Bronchial epithelial cell (primary cell): ENCODE measurements at regions not wholly inside any gene's neighbourhood (a gene's known extent, or its start where the extent isn't known, plus 50 kb on each side); places are given as distances from the start of the nearest gene placed in this dataset.
A peak's percentile ranks its signal among the peaks of the same experiment; 100 is the strongest.

Source experiments
- DNase-seq: peaks from one replicate; pipeline ENCODE4 v3.0.0-alpha.2; 2010; ENCODE audit warnings: low read depth
- FAIRE-seq: peaks from 2 replicates; lab custom pipeline; 2011; peaks lifted over from hg19 to GRCh38; lab: Jason Lieb, UNC
- H3K27me3 ChIP-seq: 2 replicates; pipeline ENCODE4 v1.5.1; 2011; ENCODE audit warnings: low read length; ENCODE audit not compliant: control insufficient read depth, insufficient read depth
- H3K36me3 ChIP-seq: 2 replicates; pipeline ENCODE4 v1.5.1; 2011; ENCODE audit warnings: low read length; ENCODE audit not compliant: control insufficient read depth, insufficient read depth
- H3K4me3 ChIP-seq: 2 replicates; pipeline ENCODE4 v1.5.1; 2011; ENCODE audit warnings: mild to moderate bottlenecking, low read depth, low read length, control low read depth
- TF ChIP-seq, protein P1 (sequence below): IDR thresholded peaks from 2 replicates; pipeline ENCODE4 v1.5.1; 2011; ENCODE audit warnings: mild to moderate bottlenecking, moderate library complexity, low read length, control low read depth, inconsistent platforms; ENCODE audit not compliant: insufficient read depth, severe bottlenecking

DNA sequence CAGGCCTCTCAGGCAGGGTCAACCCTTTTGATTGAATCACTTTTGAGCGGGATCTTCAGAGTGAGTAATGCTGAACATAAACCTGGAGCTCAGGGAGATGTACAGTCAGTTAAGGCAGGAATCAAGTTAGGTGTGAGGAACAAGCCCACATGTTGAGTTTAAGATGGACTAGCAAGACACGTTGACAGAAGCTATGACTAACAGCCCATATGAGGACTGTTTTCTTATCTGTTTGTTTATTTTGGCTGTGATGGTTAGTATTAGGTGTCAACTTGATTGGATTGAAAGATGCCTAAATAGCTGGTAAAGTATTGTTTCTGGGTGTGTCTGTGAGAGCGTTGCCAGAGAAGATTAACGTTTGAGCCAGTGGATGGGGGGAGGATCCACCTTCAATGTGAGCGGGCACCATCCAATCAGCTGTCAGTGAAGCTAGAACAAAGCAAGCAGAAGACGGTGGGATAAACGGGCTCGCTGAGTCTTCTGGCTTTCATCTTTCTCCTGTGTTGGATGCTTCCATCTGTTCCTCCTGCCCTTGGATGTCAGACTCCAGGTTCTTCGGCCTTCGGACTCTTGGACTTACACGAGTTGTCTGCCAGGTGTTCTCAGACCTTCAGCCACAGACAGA, 232.3 kb upstream of the STAC start:
- no peak overlapping the region for H3K4me3 ChIP-seq
- DNase-seq (peak; percentile 90), FAIRE-seq (peak; percentile 88)
- no peaks in the 10 kb centered on the region for H3K27me3 ChIP-seq
- TF ChIP-seq, protein P1, sequence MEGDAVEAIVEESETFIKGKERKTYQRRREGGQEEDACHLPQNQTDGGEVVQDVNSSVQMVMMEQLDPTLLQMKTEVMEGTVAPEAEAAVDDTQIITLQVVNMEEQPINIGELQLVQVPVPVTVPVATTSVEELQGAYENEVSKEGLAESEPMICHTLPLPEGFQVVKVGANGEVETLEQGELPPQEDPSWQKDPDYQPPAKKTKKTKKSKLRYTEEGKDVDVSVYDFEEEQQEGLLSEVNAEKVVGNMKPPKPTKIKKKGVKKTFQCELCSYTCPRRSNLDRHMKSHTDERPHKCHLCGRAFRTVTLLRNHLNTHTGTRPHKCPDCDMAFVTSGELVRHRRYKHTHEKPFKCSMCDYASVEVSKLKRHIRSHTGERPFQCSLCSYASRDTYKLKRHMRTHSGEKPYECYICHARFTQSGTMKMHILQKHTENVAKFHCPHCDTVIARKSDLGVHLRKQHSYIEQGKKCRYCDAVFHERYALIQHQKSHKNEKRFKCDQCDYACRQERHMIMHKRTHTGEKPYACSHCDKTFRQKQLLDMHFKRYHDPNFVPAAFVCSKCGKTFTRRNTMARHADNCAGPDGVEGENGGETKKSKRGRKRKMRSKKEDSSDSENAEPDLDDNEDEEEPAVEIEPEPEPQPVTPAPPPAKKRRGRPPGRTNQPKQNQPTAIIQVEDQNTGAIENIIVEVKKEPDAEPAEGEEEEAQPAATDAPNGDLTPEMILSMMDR: no peak
- H3K36me3 ChIP-seq: no peaks in the 10 kb centered on the region

DNA sequence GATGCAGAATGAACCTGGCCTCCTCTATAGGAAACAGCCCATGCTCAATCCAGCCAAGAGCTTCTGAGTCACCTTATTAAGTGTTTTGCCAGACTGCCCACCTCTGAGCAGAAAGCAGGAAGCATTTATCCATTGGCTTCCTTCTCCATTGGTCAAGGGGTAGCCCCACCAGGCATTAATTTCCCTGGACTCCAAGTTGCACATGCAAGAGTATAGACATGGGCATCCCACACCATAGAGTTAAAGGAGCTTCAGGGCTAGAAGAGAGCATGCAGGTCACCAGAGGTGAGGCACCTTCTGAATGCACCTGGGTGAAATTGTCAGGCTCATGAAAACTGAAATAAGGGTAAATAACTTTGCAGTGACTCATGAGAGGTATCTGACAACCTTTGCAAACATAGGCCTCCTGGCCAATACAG, 230.8 kb upstream of the STAC start:
- H3K36me3 ChIP-seq: no peaks in the 10 kb centered on the region
- FAIRE-seq (no peak), DNase-seq (peak; percentile 66)
- H3K27me3 ChIP-seq: no peaks in the 10 kb centered on the region
- no peak overlapping the region for H3K4me3 ChIP-seq
- TF ChIP-seq, protein P1: no peak

DNA sequence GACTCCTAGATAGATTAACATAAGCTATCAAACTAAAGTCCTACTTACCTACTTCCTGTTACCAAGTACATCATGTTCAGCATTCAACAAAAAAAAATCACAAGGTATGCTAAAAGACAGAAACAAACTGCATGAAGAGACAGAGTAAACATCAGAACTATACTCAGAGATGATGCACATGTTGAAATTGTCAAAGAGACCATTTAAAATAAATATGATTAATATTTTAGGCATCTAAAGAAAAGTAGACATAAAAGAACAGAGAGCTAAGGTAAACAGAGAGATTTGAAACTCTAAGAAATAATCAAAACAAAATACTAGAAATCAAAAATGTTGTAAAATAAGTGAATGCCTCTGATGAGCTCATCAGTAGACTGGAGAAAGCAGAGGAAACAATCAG, 224.8 kb upstream of the STAC start:
- no peak overlapping the region for H3K4me3 ChIP-seq
- TF ChIP-seq, protein P1: no peak
- no peaks in the 10 kb centered on the region for H3K36me3 ChIP-seq
- no peaks in the 10 kb centered on the region for H3K27me3 ChIP-seq
- FAIRE-seq (no peak), DNase-seq (peak; percentile 60)

DNA sequence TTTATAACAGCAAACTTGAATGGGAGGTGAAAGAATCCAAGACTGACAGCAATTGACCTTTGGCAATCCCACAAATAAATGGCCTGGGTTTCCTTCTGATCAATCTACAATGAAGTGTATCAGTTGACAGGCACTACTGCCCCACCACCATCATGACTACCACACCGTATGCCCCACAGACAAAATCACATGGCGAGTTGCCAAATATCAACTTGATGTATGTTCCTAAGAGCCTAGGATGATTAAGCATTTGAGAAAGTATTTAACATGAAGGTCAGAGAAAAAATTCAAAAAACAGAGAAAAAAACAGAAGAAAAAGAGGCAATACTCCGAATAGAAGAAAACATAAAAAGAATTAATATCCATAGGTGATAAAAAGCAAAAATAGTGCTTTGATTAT, 215.9 kb upstream of the STAC start:
- TF ChIP-seq, protein P1: no peak
- no peaks in the 10 kb centered on the region for H3K27me3 ChIP-seq
- H3K4me3 ChIP-seq: no peak overlapping the region
- no peaks in the 10 kb centered on the region for H3K36me3 ChIP-seq
- peak; percentile 65 for DNase-seq
- no peak for FAIRE-seq

DNA sequence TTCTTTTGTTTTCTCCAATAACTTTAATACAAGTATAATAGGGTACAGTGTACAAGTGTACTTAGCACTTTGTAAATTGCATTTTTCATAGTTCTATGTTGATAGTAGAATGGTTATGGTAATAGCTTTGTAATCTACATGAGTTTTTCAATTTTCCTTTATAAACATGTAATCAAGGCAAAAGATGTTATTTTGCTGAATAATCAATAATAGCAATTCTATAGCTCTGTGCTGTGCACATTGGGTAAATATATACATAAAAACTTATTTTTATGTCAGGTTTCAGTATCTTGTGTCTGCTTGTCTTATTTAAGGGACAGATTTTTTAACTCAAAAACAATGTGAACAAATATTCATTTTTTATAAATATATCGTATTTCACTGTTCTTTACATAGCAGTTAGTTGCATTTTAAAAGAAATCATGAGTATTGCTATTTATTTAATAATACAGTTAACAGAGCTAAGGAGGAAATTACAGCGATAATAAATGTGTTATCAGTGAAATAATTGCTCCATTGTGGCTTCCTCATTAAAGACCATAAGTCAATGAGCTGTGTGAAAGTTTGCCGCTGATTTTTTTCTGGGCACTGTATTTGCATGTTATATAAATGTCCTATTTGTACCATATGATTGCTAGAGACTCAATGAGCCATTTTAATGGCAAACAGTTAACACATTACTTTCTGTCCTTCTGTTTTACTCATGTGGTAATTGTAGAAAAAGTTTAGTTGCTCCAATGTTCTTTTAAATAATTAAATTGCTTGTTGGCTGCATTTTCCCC, 214.6 kb upstream of the STAC start:
- DNase-seq (no peak), FAIRE-seq (no peak)
- TF ChIP-seq, protein P1: no peak
- no peaks in the 10 kb centered on the region for H3K27me3 ChIP-seq
- no peak overlapping the region for H3K4me3 ChIP-seq
- no peaks in the 10 kb centered on the region for H3K36me3 ChIP-seq
